Right ventricle myocardium superior (tissue), 1 donor: ENCODE measurements at regions not wholly inside any gene's neighbourhood (a gene's known extent, or its start where the extent isn't known, plus 50 kb on each side); places are given as distances from the start of the nearest gene placed in this dataset.

ENCODE experiments used
- ATAC-seq: fragments of 200-7000 bp; cut with Tn5 transposase; one replicate; pipeline ENCODE4 v1.9.1; 2020; ENCODE audit warnings: mild to moderate bottlenecking; ENCODE audit not compliant: poor library complexity
- DNase-seq: peaks from one replicate; pipeline ENCODE4 v3.0.0-alpha.2; 2020
- intact Hi-C: fragments of 100-400 bp; cut with DNase I; formaldehyde crosslinking; loops from one replicate; pipeline ENCODE4 v1.11.2; 2022
- donor health status: DM: no; HTN: yes; CAD: no; lungs with severe emphysema.

DNA sequence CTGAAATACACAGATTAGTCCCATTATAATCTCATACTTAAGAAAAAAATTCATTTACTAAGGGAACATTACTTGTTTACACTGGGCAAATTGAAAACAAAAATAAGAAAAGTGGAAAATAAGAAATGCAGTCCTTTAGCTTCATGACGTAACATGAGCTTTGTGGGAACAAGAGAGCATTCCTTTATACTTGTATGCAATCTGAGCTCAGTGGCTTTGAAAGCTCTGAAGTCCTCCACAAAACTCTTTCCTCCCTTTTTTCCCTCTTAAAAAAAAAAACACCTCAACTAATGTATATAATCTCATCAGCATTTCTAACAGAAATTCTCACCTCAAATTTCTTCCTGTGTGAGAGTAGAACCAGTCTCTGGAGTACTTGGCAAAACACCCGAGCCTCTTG, 76.9 kb upstream of the OTX2 start:
- no peak for ATAC-seq
- DNase-seq: no peak
- intact Hi-C loops: no loop called here

DNA sequence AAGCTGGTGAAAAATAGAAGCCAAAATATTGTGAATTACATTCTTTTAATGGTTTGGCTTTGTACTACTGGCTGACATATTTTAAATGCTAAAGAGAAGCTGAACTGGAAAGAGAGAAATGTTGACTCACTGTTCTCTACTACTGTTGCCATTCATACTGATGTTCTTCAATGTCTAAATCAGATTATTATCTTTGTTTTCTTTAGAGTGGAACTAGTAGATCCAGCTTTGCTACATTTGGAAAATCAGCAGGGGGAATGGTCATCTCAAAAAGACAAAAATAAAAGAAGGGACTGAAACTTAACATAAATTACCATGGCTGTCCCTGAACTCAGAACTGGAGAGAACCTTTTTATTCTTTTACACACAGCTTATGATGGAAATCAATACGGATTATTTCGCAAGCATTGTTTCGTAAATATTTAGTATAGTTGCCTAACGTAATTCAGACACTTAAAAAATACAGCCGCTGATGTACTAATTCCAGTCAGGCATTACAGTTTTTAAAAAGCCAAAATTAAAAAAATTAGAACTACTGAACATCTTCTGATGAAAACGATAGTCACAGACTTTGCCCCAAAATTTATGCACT, 76.3 kb upstream of the OTX2 start:
- ATAC-seq (no peak), DNase-seq (no peak)
- intact Hi-C loops: no loop called here

DNA sequence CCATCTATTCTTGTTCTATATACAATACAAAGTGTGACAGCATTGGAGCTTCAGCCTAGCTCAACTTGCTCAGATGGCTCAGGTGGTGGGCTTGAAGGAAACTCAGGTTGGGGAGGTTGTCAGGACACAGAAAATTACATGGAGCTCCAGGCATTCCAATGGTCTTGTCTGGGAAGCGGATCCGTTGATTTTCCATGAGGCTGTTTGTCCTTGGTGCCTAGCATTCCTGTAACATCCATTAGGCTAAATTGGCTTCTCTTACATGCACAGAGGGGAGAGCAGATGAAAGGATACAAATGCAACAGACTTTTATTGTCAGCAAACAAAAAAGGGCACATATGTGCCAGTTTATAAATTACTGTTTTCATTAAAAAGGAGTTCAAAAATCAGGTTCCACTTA, 75.5 kb upstream of the OTX2 start:
- no peak for ATAC-seq

DNA sequence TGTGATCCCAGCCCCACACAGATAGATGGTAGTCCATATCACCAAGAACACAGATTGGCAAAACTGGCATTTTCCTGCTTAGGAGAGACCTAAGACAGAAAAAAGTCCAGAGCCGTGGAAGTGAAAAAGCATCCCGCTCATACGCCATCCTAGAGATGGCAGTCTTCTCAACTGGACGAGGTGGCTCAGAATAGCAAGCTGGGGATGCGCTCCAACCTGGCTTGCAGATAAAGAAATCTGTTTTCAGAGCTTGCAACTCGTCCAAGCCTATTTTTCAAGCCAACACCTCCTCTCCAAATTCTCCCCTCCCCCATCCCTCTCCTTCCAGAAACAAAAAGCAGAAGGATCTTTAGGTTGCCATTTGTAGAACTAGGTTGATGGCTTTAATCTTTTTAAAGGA, 74.3 kb upstream of the OTX2 start:
- intact Hi-C loops: no loop called here
- ATAC-seq (no peak), DNase-seq (no peak)

More for the DNA sequence above, 75.5 kb upstream of the OTX2 start:
- intact Hi-C loops: no loop called here
- no peak for DNase-seq

DNA sequence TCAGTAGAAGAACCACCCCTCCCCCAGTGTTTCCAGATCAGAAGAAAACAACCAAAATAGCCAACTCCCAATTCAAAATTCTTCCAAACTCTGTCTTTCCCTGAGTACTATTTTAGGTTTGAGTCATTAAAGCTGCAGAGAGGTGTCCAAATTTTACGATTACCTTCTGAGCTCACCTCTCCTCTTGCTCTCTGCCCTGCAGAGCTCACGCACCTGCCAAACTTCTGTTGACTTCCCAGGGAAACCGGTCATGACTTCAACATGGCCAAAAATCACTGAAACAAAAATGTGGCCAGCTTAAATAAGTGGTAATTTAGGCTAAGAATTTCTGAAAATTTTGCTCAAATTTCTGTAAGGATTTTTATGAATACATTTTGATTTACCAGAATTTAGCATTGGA, 70.9 kb upstream of the OTX2 start:
- DNase-seq (no peak), ATAC-seq (no peak)
- intact Hi-C loops: no loop called here

DNA sequence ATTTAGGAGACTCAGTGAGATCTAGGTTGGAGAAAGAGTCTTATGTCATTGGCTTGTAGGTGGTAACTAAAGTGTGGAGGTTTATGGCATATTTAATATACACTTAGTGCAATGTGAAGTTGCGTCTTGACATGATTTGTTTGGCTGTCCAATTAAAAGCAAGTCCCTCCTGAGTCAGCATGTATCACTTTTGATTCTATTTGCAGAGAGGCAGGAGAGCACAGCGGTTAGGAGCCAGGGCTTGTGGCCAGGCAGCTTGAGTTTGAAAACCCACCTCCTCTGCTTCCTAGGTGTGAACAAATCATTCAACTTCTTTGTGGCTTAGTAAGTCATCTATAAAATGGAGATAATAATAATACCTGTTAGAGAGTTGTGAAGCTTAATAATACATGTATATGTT, 68.5 kb upstream of the OTX2 start:
- intact Hi-C loops: no loop called here
- DNase-seq (no peak), ATAC-seq (no peak)

DNA sequence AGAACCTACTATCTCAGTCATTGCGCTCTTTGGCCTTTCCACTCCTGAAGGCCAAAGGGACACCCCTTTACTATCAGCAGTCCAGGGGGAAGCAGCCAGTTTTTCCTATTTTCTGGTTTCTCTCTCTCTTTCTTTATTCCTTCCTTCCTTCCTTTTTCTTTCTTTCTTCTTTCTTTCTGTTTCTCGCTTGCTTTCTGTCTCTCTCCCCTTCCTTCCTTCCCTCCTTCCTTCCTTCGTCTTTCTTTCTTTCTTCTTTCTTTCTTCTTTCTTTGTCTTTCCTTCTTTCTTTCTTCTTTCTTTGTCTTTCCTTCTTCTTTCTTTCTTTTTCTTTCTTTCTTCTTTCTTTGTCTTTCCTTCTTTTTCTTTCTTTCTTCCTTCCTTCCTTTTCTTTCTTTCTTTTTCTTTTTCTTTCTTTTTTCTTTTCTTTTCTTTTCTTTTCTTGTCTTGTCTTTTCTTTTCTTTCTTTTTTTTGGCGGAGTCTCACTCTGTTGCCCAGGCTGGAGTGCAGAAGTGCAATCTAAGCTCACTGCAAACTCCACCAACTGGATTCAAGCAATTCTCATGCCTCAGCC, 64.9 kb upstream of the OTX2 start:
- intact Hi-C loops: no loop called here
- ATAC-seq: no peak
- DNase-seq: no peak

DNA sequence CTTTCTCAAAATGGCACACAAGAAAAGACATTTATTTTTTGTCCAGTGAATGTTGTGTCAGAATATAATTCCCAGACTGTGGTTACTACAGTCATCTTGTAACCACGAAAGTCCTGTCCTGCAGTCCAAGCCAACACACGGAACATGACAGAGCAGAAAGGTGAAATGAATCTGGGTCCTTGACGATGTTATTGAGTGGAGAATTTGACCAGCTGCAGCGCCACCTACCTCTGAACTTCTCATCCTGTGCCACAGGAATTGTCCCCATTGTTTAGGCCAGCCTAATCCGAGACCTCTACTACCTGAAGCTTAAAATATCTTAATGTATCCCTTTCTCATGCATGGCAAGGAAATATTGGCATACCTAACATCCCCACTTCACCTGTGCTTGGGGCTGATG, 64.1 kb upstream of the OTX2 start:
- DNase-seq (no peak), ATAC-seq (no peak)
- intact Hi-C loops: no loop called here

DNA sequence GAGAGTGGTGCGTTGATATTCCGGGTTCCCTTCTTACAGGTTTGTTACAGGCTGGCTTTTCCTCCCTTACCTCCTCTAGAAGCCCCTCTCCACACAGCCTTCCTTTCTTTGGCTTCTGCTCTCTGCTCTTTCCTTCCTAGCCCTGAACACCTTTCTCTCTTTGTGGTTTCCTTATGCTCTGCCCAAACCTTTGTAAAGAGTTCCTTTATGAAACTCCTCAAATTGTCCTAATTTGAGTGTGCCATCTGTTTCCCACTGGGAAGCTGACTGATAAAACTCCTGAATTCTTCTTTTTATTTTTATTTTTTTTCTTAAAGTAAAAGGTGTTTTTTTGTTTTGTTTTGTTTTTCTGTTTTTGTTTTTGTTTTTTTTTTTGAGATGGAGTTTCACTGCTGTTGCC, 60.1 kb upstream of the OTX2 start:
- DNase-seq (no peak), ATAC-seq (no peak)
- intact Hi-C loops: no loop called here

DNA sequence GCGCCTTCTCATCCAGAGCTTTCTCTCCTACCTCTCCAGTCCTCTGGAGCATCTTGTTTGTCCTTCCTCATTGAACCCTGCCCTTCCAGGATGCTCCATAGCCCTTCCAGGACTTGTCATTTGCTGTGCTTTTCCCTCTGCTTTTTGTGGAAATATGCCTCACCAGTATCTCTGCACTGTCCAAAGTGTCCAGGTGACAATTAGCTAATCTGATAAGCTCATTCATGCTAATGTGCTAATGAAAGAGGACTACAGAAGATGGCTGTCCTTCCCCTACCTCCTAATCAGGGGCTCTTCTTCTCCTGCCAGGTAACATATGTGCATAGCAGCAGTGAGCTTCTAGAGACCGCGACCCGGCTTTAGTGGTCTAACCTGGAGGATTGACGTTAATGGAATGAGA, 58.4 kb upstream of the OTX2 start:
- ATAC-seq (no peak), DNase-seq (no peak)
- intact Hi-C loops: no loop called here

DNA sequence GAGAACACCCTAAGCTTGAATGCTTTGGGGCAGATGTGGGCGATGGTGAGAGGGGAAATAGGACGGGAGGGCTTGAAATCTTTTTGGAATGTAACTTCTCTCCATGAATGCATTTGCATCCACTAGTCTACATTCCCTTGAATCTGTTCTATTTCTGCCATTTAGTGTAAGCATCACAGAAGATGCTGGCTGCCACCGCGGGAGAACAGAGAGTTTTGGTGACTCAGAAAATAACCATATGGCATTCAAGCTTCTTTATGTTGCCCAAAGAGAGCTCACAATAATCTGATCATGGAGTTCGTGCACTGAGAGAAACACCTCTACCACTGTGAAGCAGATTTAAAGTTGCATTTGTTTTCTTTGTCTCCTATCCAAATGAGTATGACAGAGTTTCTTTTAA, 52.6 kb upstream of the OTX2 start:
- no peak for DNase-seq
- no peak for ATAC-seq
- intact Hi-C loops: no loop called here

DNA sequence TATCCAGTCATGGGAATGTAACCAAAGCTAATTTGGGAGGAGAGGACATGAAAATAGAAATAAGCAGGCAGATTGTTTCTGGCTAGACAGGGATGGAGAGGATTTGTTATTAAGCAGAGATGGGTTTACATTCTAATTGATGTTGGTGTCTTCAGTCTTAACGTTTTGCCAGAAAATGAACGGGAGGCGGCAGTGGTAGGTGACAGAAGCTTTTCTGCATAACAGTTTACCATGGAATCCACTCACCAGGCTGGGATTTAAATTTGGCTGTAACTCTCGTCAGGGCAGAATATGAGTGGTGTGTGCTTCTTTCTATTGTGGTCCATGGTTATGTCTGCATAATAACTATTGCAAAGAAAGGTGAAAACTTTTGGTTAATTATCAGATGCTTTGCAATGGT, 50.2 kb upstream of the OTX2 start:
- intact Hi-C loops: no loop called here

More for the DNA sequence above, 50.2 kb upstream of the OTX2 start:
- DNase-seq (no peak), ATAC-seq (no peak)
